Small intestine (tissue), 7 donors: ENCODE measurements at regions not wholly inside any gene's neighbourhood (a gene's known extent, or its start where the extent isn't known, plus 50 kb on each side); places are given as distances from the start of the nearest gene placed in this dataset.

Experiments
- DNase-seq, 2 donors: peaks; one replicate each; pipeline versions ENCODE4 v3.0.0 to v3.0.0-alpha.2; 2013
- FAIRE-seq: peaks from 2 replicates; lab custom pipeline; 2012; peaks lifted over from hg19 to GRCh38; lab: Jason Lieb, UNC
- H3K27ac ChIP-seq, 3 donors: one replicate each; pipeline ENCODE4 v1.5.1; 2013; ENCODE audit warnings: low read length in 2 of 3, mild to moderate bottlenecking in 2 of 3, control low read depth in 1 of 3, inconsistent platforms in 1 of 3, low read depth in 1 of 3, moderate library complexity in 1 of 3
- H3K27me3 ChIP-seq, 3 donors: one replicate each; pipeline ENCODE4 v1.6.1; 2013; ENCODE audit warnings: low read length in 3 of 3, inconsistent platforms in 1 of 3; ENCODE audit not compliant: control insufficient read depth in 3 of 3, insufficient read depth in 3 of 3
- H3K36me3 ChIP-seq, 3 donors: one replicate each; pipeline ENCODE4 v1.6.1; 2013; ENCODE audit warnings: low read length in 3 of 3, inconsistent platforms in 1 of 3, low read depth in 1 of 3, mild to moderate bottlenecking in 1 of 3, moderate library complexity in 1 of 3; ENCODE audit not compliant: control insufficient read depth in 3 of 3, insufficient read depth in 2 of 3
- H3K4me1 ChIP-seq, 3 donors: one replicate each; pipeline ENCODE4 v1.6.1; 2013; ENCODE audit warnings: low read length in 2 of 3, inconsistent platforms in 1 of 3, low read depth in 1 of 3, mild to moderate bottlenecking in 1 of 3, moderate library complexity in 1 of 3; ENCODE audit not compliant: control insufficient read depth in 3 of 3, insufficient read depth in 2 of 3
- H3K4me3 ChIP-seq, 3 donors: one replicate each; pipeline ENCODE4 v1.5.1; 2013; ENCODE audit warnings: low read length in 3 of 3, control low read depth in 1 of 3, inconsistent platforms in 1 of 3, low read depth in 1 of 3, mild to moderate bottlenecking in 1 of 3, moderate library complexity in 1 of 3
- H3K9me3 ChIP-seq, 2 donors: one replicate each; pipeline ENCODE4 v1.6.1; 2013; ENCODE audit warnings: low read depth in 1 of 2, low read length in 1 of 2; ENCODE audit not compliant: control insufficient read depth in 2 of 2, insufficient read depth in 1 of 2
- WGBS, 3 donors: extraction: QIAGEN DNeasy Blood & Tissue Kit; methylation state at CpG; one replicate each; pipeline ENCODE4 v1.1.7; 2013; 5-methylcytosine and 5-hydroxymethylcytosine counted together
- donor health status: healthy with polysubstance abuse.
- donor health status: control.
- donor health status: control.
- donor health status: Bipolar disorder and iron deficiency.
- donor health status: healthy.

DNA sequence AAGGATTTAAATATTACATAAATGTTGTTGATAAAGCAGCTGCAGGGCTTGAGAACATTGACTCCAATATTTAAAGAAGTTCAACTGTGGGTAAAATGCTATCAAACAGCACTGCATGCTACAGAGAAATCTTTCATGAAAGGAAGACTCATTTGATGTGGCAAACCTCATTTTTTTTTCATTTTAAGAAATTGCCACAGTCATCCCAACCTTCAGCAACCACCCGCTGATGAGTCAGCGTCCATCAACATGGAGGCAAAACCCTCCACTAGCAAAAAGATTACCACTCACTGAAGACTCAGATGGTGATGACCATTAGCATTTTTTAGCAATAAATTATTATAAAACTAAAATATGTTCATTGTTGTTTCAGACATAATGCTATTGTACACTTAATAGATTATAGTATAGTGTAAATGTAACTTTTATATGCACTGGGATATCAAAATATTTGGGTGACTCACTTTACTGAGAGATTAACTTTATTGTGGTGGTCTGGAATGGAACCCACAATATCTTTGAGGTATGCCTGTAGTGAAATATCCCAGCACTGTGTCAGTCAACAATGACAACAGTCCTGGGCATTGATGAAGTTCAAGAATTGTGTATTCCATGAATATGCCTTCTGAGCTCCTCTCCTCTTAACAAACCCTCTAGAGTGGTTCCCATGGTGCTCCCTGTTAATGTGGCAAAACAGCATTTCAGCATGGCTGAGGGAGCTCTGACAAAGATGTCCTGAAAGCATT lies 52.4 kb upstream of the SOX21 start:
- Histone ChIP-seq H3K4me3 (no peak overlapping the region), H3K27me3 (peaks cover 0 to 2% (median 2%) of the 10 kb centered on the region in 3 donors)
- FAIRE-seq: no peak

More for the DNA sequence above, 52.4 kb upstream of the SOX21 start:
- no peak for DNase-seq
- no peak overlapping the region for H3K27ac ChIP-seq
- no peaks in the 10 kb centered on the region for H3K36me3 ChIP-seq
- H3K9me3 ChIP-seq: no peaks in the 10 kb centered on the region
- no peaks in the 10 kb centered on the region for H3K4me1 ChIP-seq
- 67 to 88% (median 85%) methylated on average over 2 of the region's 2 CpGs for WGBS, 3 donors
